ENCODE measurements at regions not wholly inside any gene's neighbourhood (a gene's known extent, or its start where the extent isn't known, plus 50 kb on each side); places are given as distances from the start of the nearest gene placed in this dataset.

DNA sequence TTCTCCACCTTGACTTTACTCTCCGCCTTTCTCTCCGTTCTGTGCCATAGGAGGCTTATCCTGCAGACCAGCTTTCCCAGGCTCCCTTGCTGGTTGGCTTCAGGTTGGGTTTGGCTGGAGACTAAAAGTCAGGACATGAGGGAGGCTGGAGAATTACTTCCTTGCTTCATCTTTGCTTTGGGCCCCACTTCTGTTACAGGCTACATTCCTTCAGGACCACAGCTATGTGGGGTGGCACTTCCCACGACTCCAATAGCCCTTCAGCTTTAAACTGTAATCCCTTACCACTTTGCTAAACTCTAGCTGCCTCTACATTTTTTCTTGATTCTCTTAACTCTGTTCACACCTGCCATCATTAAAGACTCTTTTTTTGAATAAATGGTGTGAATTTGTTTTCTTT is 186.7 kb upstream of the NR4A3 start:
- ChIA-PET CTCF (interaction anchor here (0.6 kb wide), 1 partner anchor 146 kb away, joined by 3 read pairs; no protein-coding TSS in a partner anchor), POLR2A (no interaction called here)
- Histone ChIP-seq H3K4me2 (no peak overlapping the region), H3K4me1 (no peaks in the 10 kb centered on the region), H3K4me3 (no peak overlapping the region), H3K9me3 (no peaks in the 10 kb centered on the region), H3K27ac (no peak overlapping the region)
- TF ChIP-seq ESRRA (IDR thresholded peaks at IDR 0.05; ENCODE audit: borderline replicate concordance, low read length) (no peak), REST (IDR thresholded peaks at IDR 0.05) (no peak), ZSCAN20 (CRISPR knock-in tag; IDR thresholded peaks at IDR 0.05) (no peak), CHD4 (IDR thresholded peaks at IDR 0.05; ENCODE audit: borderline replicate concordance) (no peak), RCOR1 (IDR thresholded peaks at IDR 0.05; ENCODE audit: low read depth, low read length) (no peak), ZFP36 (IDR thresholded peaks at IDR 0.05; ENCODE audit: borderline replicate concordance, partially characterized antibody) (no peak), ZC3H11A (IDR thresholded peaks at IDR 0.05) (no peak), MAFK (IDR thresholded peaks at IDR 0.05; ENCODE audit: partially characterized antibody) (no peak), EHMT2 (IDR thresholded peaks at IDR 0.05; ENCODE audit: low read depth) (no peak), JUNB (IDR thresholded peaks at IDR 0.05) (no peak), RARB (CRISPR knock-in tag; IDR thresholded peaks at IDR 0.05) (no peak)
- TF ChIP-seq, protein P1, sequence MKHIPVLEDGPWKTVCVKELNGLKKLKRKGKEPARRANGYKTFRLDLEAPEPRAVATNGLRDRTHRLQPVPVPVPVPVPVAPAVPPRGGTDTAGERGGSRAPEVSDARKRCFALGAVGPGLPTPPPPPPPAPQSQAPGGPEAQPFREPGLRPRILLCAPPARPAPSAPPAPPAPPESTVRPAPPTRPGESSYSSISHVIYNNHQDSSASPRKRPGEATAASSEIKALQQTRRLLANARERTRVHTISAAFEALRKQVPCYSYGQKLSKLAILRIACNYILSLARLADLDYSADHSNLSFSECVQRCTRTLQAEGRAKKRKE (CRISPR knock-in tag; IDR thresholded peaks at IDR 0.05; ENCODE audit: low read depth): no peak
- no peak for DNase-seq (ENCODE audit: low read depth in 1 of 2, low spot score in 1 of 2)
- 51% methylated on average over 3 of the region's 3 CpGs for WGBS (ENCODE audit: missing lambda C conversion rate)
- no peak for FAIRE-seq
- ATAC-seq: no peak

GRCh38 chr9:99637641-99638040 is 184.0 kb upstream of the NR4A3 start:
- ChIA-PET CTCF (no interaction called here), POLR2A (no interaction called here)
- TF ChIP-seq ESRRA (IDR thresholded peaks at IDR 0.05; ENCODE audit: borderline replicate concordance, low read length) (no peak), CTCF (IDR thresholded peaks at IDR 0.05) (no peak), NFE2L2 (conservative IDR thresholded peaks at IDR 0.05; ENCODE audit: low read length) (no peak), CBX8 (IDR thresholded peaks at IDR 0.05) (no peak)
- peaks cover 5% of the 10 kb centered on the region; the same call in 1 of the 3 replicates for H3K9me3 ChIP-seq
- DNase-seq (ENCODE audit: low read depth in 1 of 2, low spot score in 1 of 2) (no peak), ATAC-seq (no peak), FAIRE-seq (no peak)
- H3K4me2 ChIP-seq: no peak overlapping the region
- no peak overlapping the region for H3K27ac ChIP-seq
- H3K4me3 ChIP-seq: no peak overlapping the region
- 56% methylated on average over 3 of the region's 3 CpGs for WGBS (ENCODE audit: missing lambda C conversion rate)
- H3K4me1 ChIP-seq: no peaks in the 10 kb centered on the region

GRCh38 chr9:99638971-99639370 is 182.7 kb upstream of the NR4A3 start:
- H3K27ac ChIP-seq: no peak overlapping the region
- no peaks in the 10 kb centered on the region for H3K4me1 ChIP-seq
- H3K9me3 ChIP-seq: peaks cover 5% of the 10 kb centered on the region; the same call in 1 of the 3 replicates
- DNase-seq (ENCODE audit: low read depth in 1 of 2, low spot score in 1 of 2) (no peak), FAIRE-seq (no peak), ATAC-seq (no peak)
- no peak overlapping the region for H3K4me2 ChIP-seq
- CTCF ChIA-PET: interaction anchor here (1.4 kb wide), 1 partner anchor 35 kb away, joined by 3 read pairs; no protein-coding TSS in a partner anchor
- POLR2A ChIA-PET: no interaction called here
- TF ChIP-seq, protein P2, sequence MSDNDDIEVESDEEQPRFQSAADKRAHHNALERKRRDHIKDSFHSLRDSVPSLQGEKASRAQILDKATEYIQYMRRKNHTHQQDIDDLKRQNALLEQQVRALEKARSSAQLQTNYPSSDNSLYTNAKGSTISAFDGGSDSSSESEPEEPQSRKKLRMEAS (IDR thresholded peaks at IDR 0.05): no peak
- WGBS (ENCODE audit: missing lambda C conversion rate): 46% methylated on average over 4 of the region's 4 CpGs
- no peak overlapping the region for H3K4me3 ChIP-seq
